ENCODE measurements at regions not wholly inside any gene's neighbourhood (a gene's known extent, or its start where the extent isn't known, plus 50 kb on each side); places are given as distances from the start of the nearest gene placed in this dataset.

DNA sequence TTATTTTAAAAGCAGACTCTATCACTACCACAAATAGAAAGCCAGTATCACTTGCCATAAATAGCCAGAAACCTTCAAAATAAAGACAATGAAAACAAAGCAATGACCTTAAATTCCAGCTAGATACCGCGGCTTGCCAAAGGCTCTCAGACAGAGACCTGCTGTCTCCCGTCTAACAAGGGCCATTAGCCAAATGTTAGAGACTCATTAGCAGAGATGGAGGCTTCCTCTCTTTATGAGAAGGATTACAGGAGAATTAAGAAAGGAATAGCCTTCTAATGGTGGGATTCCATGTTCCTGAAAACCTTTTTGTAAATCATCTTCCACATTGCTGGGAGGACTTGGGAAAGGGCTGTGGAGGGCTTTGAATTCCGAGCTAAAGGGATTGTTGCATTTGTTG is 206.7 kb downstream of the AACS start:
- no peak for DNase-seq (ENCODE audit: low read depth)

DNA sequence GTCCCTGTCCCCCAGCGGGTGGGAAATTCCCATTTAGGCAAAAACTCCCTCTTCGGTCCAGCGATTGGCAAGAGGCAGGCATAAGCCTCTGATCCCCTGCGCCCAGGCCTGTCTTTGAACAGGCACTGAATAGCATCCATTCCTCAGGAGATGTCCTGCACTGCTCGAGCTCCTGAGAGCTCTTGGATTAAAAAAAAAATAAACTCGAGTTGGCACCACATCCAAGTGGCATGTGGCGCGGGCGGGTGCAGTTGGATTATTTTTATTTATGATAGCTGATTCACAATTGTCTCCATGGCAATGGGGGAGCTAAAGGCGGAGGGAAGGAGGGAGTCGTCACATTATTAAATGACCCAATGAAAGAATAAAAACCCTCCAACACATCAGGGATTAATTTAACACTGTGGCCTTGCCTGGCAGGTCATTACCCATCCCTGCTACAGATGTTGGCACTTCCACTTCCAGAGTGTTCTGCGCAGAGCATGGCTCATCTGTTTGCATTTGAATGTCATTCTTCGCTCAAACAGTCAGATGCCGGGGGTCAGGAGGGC is 207.2 kb downstream of the AACS start:
- no peak for DNase-seq (ENCODE audit: low read depth)

DNA sequence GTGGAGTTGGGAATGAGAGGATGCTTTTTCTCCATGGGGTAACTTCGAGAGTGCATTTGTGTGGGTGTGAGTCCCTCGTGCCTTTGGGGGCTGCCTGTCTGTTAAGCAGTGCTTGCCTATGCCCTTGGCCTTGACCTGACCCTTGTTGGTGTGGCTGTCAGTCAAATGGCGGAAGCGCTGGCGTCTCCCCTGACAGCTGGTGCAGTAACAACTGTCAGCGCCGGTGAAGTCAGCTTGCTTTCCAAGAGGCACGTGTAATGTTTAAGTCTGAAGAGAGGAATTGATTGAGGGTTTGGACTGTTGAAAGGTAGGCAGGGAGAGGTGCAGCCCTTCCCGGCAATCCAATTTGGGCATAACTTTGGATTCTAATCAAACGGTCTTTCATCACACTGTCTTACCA is 211.3 kb downstream of the AACS start:
- DNase-seq (ENCODE audit: low read depth) = no peak

DNA sequence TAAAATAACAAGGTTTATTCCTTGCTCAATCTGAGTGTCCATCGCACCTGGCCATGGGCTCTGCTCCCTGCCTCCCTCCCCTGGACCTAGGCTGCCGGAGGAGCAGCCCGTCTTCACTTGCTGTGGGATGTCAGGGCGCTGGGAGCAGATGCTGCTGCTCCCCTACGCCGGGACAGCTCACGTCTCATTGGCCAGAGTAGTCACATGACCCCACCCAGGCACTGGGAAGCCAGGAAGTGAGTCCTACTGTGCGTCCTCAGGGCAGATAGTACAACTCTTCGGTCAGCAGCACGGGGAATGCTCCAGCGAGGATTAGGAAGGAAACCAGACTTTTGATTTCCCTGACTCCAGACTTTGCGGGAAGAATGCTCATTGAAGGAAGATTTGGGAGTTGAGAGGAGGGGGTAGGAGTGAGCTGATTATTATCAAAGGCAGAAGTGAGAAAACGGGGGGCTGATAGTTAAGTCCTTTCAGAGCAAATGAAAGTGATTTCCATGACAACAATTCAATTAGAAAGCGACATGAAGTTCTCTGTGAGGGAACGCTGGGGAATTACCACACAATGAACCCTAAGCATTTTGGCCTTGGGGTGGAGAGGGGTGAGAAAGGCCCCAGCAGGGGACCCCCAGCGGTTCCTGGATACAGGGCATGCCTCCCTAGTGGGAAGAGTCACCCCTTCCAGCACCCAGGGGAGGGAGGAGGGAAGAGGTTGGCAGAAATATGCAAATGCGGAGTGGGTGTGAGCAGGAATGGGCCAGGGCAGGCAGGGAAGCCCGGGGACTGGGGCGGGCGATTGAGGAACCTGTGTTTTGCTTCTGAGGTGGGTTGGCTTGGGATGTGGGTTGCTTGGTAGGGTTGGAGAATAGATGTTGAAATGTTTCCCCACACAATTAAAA is 215.5 kb downstream of the AACS start:
- no peak for DNase-seq (ENCODE audit: low read depth)

DNA sequence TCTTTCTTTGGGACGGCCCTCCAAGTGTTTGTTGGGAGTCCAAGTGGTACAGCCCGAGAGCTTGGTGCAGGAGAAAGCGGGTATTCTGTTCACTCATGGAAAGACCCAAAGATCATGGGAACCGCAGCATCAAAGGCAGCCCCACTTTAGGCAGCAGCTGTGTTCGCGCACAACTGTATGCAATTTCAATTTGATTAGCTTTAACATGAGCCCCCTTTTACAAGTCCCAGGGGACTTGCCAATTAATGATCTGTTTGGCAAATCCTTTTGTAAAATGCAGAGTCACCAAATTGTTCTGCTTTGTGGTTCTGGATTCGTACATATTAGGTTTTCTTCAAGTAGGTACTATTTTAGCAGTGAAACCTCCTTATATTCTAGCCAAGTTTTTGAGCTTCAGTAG is 217.7 kb downstream of the AACS start:
- no peak for DNase-seq (ENCODE audit: low read depth)

DNA sequence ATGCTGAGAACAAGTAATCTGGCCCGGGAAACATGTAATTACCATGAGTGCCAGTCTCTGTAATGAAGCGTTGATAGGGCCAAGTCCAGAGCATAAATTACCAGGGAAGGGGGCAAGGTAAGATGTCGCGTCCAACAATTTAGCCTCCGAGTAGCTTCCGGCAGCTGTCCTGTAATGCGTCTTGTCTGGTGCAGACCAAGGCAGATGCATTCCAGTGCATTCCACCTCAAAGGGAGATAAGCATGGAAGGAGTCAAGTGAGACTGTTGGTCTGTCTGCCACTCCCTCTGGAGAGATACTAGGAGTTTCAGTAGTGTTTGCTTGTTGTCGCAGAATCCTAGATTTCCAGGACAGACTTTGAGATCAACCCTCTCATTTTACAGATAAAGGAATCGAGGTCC is 218.3 kb downstream of the AACS start:
- no peak for DNase-seq (ENCODE audit: low read depth)

DNA sequence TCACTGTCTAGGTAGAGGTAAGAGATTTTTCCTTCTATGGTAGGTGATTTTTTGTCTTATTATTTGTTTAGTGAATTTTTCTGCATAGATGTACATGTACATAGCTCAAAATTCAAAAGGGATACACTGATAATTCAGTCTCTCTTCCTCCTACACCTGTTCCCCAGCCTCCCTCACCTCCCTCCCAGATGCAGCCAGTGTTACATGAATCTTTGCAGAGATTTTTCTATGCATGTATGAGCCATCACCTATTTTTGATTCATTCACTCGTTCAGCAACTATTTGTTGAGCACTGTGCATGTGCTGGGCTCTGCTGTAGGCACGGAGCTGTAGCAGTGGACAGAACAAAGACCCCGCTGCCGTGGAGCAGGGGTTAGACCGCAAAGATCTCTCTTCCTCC is 218.9 kb downstream of the AACS start:
- DNase-seq (ENCODE audit: low read depth) = no peak

DNA sequence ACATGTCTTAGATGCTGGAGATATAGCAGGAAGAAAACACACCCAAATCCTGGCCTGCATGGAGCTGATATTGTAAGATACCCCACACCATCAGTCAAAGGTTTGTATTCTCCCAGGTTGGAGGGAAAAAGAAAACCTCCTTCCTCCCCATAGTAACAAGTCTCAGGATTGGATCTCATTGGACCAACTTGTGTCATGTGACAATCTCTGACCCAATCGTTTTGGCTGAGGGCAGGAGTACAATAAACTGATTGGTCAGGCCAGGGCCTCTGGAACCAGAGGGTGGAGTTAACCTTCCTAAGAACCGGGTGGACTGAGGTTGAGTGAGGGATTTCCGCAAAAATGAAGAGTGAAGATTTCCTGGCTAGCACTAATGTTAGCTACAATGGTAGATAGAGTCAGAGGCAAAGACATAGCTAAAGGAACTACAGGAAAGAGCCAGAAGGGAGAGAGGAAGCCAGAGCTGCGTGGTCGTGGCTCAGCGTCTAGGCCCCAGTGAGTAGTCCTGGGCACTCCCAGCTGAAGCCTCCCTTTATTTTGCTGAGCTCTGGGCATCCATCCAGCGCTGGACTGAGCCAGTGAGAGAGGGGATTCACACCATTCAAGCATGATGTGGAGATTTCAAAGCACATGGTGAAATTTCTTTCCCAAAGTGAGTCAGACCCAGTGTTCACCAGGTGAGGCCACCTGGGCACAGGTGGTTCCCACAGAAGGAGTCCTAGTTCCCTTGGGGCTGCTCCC is 219.9 kb downstream of the AACS start:
- no peak for DNase-seq (ENCODE audit: low read depth)

DNA sequence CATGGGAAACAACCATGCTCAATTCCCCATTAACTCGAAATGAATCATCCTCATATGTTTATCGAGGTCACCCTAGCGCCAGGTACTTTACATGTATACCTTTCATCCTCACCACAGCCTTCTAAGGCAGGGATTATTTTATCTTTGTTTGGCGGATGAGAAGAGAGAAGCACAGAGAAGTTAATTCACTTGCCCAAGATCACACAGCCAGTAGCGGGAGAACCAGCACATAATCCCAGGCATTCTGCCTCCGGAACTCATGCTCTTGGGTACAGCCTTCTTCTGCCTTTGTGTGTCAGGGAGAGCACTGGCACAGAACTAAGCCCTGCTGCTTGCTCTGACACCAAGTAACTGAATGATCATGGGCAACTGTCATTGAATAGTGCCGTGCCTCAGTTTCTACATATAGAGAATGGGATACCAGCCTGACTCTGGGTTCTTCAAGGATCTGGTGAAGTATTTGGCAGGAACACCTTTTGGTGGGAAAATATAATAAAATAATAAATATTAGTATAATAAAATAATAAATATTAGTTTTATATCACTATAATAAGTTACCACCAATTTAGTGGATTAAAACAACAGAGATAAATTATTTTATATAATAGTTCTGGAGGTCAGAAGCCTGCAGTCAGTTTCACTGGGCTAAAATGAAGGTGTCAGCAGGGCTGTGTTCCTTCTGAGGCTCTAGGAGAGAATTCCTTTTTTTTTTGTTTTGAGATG is 220.9 kb downstream of the AACS start:
- no peak for DNase-seq (ENCODE audit: low read depth)

DNA sequence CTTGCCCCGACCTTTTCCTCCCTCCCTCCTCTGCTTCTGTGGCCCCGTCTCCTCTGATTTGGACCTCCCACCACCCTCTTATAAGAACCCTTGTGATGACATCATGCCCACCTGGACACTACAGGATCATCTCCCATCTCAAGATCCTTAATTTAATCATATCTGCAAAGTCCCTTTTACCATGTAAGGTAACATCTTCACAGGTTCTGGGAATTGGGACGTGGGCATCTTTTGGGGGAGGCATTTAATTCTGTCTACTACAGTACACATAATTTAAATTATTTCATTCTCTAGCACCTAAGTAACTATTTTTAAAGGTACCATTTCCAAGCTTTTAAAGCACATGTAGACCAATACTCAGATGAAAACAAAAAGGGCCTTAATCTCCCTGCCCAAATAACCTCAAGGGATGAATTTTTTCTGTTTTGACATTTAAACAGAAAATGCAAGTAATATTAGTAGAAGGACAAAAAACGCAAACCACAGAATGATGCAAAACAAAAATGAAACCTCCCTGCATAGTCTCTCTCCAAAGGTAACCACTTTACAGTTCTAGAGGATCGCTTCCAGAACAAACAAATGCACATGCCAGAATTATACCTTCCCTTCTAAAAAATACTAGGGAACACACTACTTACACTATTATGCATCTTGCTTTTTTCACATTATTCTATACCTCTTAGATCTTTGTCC is 222.1 kb downstream of the AACS start:
- no peak for DNase-seq (ENCODE audit: low read depth)

DNA sequence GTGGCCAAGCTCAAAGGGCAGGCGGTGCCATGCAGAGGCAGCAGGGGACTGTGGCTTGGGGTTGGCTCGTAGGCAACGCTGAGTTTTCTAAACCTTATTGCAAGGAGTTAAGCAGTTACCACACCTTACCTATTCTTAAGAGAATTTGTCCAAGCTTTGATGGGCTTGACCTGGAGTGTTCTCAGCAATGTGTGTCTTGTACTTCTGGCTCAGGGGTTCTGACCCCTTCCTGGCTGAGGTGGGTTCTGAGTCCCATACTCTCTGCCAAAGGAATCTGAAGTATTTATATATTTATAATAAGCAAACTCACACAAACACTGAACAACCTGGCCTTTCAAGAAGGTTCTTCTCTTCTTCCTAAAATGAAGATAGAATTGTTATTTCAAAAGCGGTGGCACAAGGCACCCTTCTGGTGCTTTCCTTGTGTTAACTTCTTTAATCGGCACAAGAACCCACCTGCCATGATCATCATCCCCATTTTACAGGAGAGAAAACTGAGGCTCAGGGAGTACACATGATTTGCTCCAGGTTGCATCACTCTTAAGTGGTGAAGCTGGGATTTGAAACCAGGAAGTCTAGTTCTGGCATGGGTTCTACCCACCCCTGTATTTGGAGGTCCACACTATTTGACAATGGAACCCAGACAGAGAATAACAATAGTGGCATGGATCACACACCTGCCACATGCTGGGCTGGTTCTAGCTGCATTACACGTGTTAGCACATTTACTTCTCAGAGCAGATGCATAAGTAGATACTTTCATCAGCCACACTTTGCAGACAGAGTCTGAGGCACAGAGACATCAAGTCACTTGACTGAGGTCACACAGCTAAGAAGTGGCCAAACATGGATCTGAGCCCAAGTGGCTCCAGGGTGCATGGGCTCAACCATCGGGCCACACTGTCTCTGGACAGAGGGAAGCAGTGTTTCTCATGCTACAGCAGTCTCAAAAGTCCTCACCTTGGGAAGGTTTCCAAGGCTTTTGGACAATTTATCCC is 224.0 kb downstream of the AACS start:
- DNase-seq (ENCODE audit: low read depth) = no peak

DNA sequence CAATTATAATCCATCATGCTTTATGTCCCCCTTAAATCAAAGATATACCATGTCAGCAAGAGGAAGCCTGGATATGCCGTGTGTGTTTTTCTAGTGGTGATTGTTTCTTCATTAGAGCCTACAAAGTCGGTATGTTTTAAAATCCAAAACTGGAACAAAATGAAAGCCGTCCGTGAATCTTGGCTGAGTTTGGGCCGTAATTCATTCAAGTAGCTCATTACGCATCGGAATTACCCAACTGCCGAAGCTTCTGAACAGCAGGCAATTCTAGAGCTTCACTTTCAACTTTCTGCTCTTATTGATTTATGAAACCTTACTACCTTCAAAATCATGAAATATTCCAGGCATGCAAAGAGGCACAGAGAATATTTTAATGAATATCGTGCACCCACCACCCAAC is 224.7 kb downstream of the AACS start:
- DNase-seq (ENCODE audit: low read depth) = no peak

DNA sequence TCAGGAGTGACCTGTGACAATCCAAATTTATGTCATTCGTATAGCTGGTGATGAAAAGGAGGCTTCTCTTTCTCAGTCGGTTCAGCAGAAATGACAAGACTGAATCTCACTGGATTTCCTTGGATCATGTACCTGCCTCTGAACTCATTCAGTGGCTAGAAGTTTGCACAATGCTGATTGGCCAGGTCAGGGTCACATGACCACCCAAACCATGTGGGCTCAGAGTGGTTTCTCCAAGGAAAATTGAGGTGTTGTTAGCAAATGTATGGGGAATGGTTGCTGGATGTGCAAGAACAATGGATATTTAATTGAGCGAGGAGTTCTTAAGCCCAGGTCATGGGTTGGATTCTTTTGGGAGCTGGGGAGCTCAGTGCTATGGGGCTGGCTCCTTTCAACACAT is 227.5 kb downstream of the AACS start:
- no peak for DNase-seq (ENCODE audit: low read depth)

DNA sequence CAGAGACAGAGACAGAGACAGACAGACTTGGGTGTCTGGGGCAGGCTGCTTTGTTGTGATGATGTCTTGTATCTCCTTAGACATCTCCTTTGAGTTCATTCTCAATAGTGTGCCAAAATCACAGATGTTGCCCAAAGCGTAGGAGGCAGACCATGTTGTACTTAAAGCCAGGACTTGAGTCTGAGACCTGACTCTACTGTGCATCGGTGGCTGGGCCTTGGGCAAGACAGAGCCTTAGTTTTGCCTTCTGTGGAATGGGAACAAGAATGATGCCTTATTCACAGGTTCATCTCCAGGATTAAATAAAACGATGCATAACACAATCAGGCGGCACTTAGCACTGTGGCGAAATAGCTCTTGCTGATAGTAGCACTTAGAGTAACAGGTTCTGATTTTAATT is 230.3 kb downstream of the AACS start:
- DNase-seq (ENCODE audit: low read depth) = no peak

DNA sequence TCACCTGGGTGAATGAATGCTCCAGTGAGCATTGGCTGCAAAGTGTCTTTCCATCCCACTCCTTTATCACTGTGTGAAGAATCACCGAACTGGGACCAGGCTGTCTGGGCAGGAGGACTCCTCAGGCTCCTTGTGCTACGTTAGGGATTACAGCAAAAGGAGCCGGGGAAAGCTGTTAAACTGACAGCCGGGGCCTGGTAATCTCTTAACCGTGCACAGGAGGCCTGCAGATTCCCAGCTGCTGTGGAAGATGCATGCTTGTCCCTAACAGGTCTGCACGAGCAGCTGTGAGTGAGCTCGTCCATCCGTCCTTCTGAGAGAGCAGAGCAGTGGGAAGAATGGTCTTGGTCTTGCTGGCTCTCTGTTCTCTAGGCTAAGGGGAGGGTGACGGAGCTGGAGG is 231.5 kb downstream of the AACS start:
- DNase-seq (ENCODE audit: low read depth) = no peak

DNA sequence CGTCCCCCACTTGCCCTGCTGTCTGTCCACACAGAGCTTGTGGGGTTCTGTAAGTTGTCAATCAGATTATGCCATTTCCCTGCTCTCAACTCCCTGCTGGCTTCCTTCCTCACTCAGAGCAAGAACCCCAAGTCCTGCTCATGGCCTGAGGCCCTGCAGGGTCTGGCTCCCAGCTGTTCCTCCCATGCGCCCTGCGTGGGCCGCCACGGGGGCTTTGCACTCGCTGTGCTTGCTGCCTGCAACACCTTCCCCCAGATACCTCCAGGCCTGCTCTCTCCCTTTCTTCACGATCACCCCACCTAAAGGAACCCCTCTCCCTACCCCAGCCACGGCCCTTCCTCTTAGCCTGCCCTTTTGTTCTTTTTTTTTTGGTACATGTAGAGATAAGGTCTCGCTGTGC is 234.6 kb downstream of the AACS start:
- no peak for DNase-seq (ENCODE audit: low read depth)

DNA sequence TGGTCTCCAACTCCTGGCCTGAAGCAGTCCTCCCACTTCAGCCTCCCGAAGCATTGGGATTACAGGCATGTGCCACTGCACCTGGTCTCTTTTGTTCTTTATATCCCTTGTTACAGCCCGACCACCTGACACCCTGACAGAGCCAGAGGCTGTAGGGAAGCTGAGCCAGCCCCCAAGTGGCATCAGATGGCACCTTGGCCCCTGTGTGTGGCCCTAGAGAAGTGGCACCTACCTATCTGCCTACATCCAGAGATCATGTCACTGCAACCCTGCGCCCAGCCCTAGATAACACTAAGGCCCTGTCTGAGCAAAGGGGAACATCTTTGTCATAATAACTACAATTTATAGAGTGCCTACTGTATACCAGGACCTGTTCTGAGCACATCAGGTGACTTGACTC is 235.0 kb downstream of the AACS start:
- DNase-seq (ENCODE audit: low read depth) = no peak

DNA sequence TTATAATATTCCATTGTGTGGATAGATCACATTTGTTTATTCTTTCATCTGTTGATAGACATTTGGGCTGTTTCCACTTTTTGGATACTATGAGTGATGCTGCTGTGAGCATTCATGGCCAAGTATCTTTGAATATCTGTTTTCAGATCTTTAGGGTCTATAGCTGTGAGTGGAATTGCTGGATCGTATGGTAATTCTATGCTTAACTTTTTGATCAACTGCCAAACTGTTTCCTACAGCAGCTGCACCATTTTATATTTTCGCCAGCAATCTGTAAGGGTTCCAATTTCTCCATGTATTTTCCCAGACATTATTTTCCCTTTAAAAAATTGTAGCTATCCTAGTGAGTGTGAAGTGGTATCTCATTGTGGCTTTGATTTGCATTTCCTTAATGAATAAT is 238.1 kb downstream of the AACS start:
- DNase-seq (ENCODE audit: low read depth) = no peak

DNA sequence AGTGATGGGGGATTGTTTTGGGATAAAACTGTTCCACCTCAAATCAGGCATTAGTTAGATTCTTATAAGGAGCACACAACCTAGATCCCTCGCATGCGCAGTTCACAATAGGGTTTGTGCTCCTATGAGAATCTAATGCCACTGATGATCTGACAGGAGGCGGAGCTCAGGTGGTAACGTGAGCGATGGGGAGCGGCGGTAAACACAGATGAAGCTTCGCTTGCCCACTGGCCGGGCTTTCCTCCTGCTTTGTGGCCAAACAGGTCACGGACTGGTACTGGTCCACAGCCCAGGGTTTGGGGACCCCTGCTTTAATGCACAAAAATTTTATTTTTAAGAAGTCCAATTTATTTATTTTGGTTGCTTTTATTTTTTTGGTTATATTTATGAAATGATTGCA is 238.8 kb downstream of the AACS start:
- DNase-seq (ENCODE audit: low read depth) = no peak

DNA sequence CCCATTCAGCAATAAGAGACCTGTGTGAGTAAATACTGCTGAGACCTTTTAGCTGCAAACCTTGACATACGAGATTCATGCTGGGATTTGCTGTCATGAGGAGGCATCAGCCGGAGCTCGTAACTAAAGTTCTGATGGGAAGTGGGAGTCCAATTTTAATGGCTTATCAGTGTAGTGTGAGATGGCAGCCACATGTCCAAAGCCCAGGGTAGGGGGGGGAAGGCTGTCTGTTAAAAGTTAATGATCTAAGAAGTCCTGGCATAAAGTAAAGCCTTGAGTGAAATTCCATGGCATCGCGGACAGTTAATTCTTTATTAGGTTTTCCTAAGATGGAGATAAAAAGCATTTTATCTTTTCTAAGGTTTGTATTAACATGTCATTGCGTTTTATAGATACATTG is 240.0 kb downstream of the AACS start:
- no peak for DNase-seq (ENCODE audit: low read depth)

DNA sequence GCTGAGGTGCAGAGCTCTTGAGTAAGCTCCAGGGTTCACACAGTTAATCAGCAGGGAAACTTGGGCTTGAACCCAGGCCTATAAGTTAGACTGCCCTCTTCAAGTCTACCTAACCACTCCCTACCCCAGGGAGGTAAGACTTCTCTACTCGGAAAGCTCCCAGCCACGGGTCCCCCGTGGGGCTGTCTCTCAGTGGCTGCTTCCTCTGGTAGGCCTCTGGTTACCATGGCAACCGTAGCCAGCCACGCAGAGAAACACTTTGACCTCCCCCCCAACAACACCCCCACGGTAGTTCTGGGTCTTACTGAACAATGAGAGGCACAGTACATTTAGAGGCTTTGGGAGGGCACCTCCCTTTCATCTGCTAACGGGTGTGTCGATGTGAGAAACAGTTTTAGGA is 245.2 kb downstream of the AACS start:
- DNase-seq (ENCODE audit: low read depth) = no peak

All from HS-27A (cell line).